MV-4-11 (cell line): ENCODE measurements at regions not wholly inside any gene's neighbourhood (a gene's known extent, or its start where the extent isn't known, plus 50 kb on each side); places are given as distances from the start of the nearest gene placed in this dataset.
A peak's percentile ranks its signal among the peaks of the same experiment; 100 is the strongest.
"Not testable (repeated sequence)": the region's sequence is repeated elsewhere in the genome, so short reads cannot be mapped to it uniquely, and the experiment has no call there.

ENCODE experiments used
- DNase-seq: peaks from one replicate; lab custom pipeline; 2025; lab: John Stamatoyannopoulos, UW

- DNase-seq: not testable (repeated sequence)
Observed at GRCh38 chr17:16843511-16843910, 128.4 kb downstream of the TNFRSF13B start.

GRCh38 chr17:16842346-16842745 is 129.6 kb downstream of the TNFRSF13B start:
- not testable (repeated sequence) for DNase-seq

GRCh38 chr17:16841896-16842295 is 130.0 kb downstream of the TNFRSF13B start:
- not testable (repeated sequence) for DNase-seq

- not testable (repeated sequence) for DNase-seq
Observed at GRCh38 chr17:16840219-16840618, 131.7 kb downstream of the TNFRSF13B start.

GRCh38 chr17:16839242-16840175 is 132.4 kb downstream of the TNFRSF13B start:
- DNase-seq: not testable (repeated sequence)

GRCh38 chr17:16838795-16839194 is 133.1 kb downstream of the TNFRSF13B start:
- DNase-seq: not testable (repeated sequence)

GRCh38 chr17:16838287-16838686 is 133.6 kb downstream of the TNFRSF13B start:
- not testable (repeated sequence) for DNase-seq

GRCh38 chr17:16837468-16838266 is 134.3 kb downstream of the TNFRSF13B start:
- DNase-seq: not testable (repeated sequence)

- DNase-seq: peak; percentile 18
Observed at GRCh38 chr17:16836315-16836915, 135.5 kb downstream of the TNFRSF13B start.

- DNase-seq: not testable (repeated sequence)
Observed at GRCh38 chr17:16833517-16833916, 138.4 kb downstream of the TNFRSF13B start.

- DNase-seq: not testable (repeated sequence)
Observed at GRCh38 chr17:16832853-16833252, 139.1 kb downstream of the TNFRSF13B start.

GRCh38 chr17:16832206-16832605 is 139.7 kb downstream of the TNFRSF13B start:
- not testable (repeated sequence) for DNase-seq

- DNase-seq: not testable (repeated sequence)
Observed at GRCh38 chr17:16830770-16831169, 140.7 kb downstream of the CCDC144A start.

GRCh38 chr17:16830219-16830618 is 140.2 kb downstream of the CCDC144A start:
- not testable (repeated sequence) for DNase-seq
